ENCODE measurements at regions not wholly inside any gene's neighbourhood (a gene's known extent, or its start where the extent isn't known, plus 50 kb on each side); places are given as distances from the start of the nearest gene placed in this dataset.
"Not testable (repeated sequence)": the region's sequence is repeated elsewhere in the genome, so short reads cannot be mapped to it uniquely, and the experiment has no call there.

GRCh38 chr7:65683362-65683761 lies 189.5 kb upstream of the VKORC1L1 start:
- not testable (repeated sequence) for H3K4me1 ChIP-seq (ENCODE audit: control insufficient read depth, insufficient read depth, low read length, poor library complexity, severe bottlenecking); H3K27ac ChIP-seq (ENCODE audit: low read depth, low read length, severe bottlenecking); H3K4me3 ChIP-seq (ENCODE audit: extremely low read depth, insufficient read depth, low read length, poor library complexity, severe bottlenecking); H3K9me3 ChIP-seq (ENCODE audit: control insufficient read depth, low read length); H3K36me3 ChIP-seq (ENCODE audit: control insufficient read depth, insufficient read depth, low read length)
- WGBS, 2 experiments (ENCODE audit: insufficient coverage in 2 of 2) = 100% methylated on average over 3 of the region's 6 CpGs; no CpG with 5 or more reads in 1 of the 2 experiments

GRCh38 chr7:65699026-65699714 lies 173.7 kb upstream of the VKORC1L1 start:
- WGBS, 2 experiments (ENCODE audit: insufficient coverage in 2 of 2) = no CpG with 5 or more reads among the region's 5 CpGs
- not testable (repeated sequence) for H3K4me3 ChIP-seq (ENCODE audit: extremely low read depth, insufficient read depth, low read length, poor library complexity, severe bottlenecking); H3K36me3 ChIP-seq (ENCODE audit: control insufficient read depth, insufficient read depth, low read length); H3K27ac ChIP-seq (ENCODE audit: low read depth, low read length, severe bottlenecking); H3K9me3 ChIP-seq (ENCODE audit: control insufficient read depth, low read length); H3K4me1 ChIP-seq (ENCODE audit: control insufficient read depth, insufficient read depth, low read length, poor library complexity, severe bottlenecking)

- not testable (repeated sequence) for H3K27ac ChIP-seq (ENCODE audit: low read depth, low read length, severe bottlenecking); H3K36me3 ChIP-seq (ENCODE audit: control insufficient read depth, insufficient read depth, low read length); H3K4me3 ChIP-seq (ENCODE audit: extremely low read depth, insufficient read depth, low read length, poor library complexity, severe bottlenecking); H3K9me3 ChIP-seq (ENCODE audit: control insufficient read depth, low read length); H3K4me1 ChIP-seq (ENCODE audit: control insufficient read depth, insufficient read depth, low read length, poor library complexity, severe bottlenecking)
- WGBS, 2 experiments (ENCODE audit: insufficient coverage in 2 of 2) = 100% methylated on average over 1 of the region's 6 CpGs; no CpG with 5 or more reads in 1 of the 2 experiments
Observed at GRCh38 chr7:65699715-65700356, 173.0 kb upstream of the VKORC1L1 start.

- not testable (repeated sequence) for H3K4me1 ChIP-seq (ENCODE audit: control insufficient read depth, insufficient read depth, low read length, poor library complexity, severe bottlenecking); H3K36me3 ChIP-seq (ENCODE audit: control insufficient read depth, insufficient read depth, low read length); H3K4me3 ChIP-seq (ENCODE audit: extremely low read depth, insufficient read depth, low read length, poor library complexity, severe bottlenecking); H3K27ac ChIP-seq (ENCODE audit: low read depth, low read length, severe bottlenecking); H3K9me3 ChIP-seq (ENCODE audit: control insufficient read depth, low read length)
- no CpG with 5 or more reads among the region's 4 CpGs for WGBS, 2 experiments (ENCODE audit: insufficient coverage in 2 of 2)
Observed at GRCh38 chr7:65719123-65719798, 153.6 kb upstream of the VKORC1L1 start.

- Histone ChIP-seq H3K4me1 (ENCODE audit: control insufficient read depth, insufficient read depth, low read length, poor library complexity, severe bottlenecking) (no peaks in the 10 kb centered on the region), H3K9me3 (ENCODE audit: control insufficient read depth, low read length) (no peaks in the 10 kb centered on the region), H3K4me3 (ENCODE audit: extremely low read depth, insufficient read depth, low read length, poor library complexity, severe bottlenecking) (no peak overlapping the region), H3K27ac (ENCODE audit: low read depth, low read length, severe bottlenecking) (no peak overlapping the region), H3K36me3 (ENCODE audit: control insufficient read depth, insufficient read depth, low read length) (no peaks in the 10 kb centered on the region)
- 32 to 35% methylated on average over 6 to 8 of the region's 11 CpGs for WGBS, 2 experiments (ENCODE audit: insufficient coverage in 2 of 2)
Observed at GRCh38 chr7:65722361-65722792, 150.5 kb upstream of the VKORC1L1 start.

GRCh38 chr7:65727182-65727581 lies 145.7 kb upstream of the VKORC1L1 start:
- not testable (repeated sequence) for H3K4me1 ChIP-seq (ENCODE audit: control insufficient read depth, insufficient read depth, low read length, poor library complexity, severe bottlenecking); H3K4me3 ChIP-seq (ENCODE audit: extremely low read depth, insufficient read depth, low read length, poor library complexity, severe bottlenecking)
- WGBS, 2 experiments (ENCODE audit: insufficient coverage in 2 of 2) = 93 to 100% methylated on average over 3 of the region's 4 CpGs

GRCh38 chr7:65731129-65731528 lies 141.7 kb upstream of the VKORC1L1 start:
- no peak overlapping the region for H3K27ac ChIP-seq (ENCODE audit: low read depth, low read length, severe bottlenecking)
- 58 to 73% methylated on average over 3 to 4 of the region's 7 CpGs for WGBS, 2 experiments (ENCODE audit: insufficient coverage in 2 of 2)

More at GRCh38 chr7:65727182-65727581, 145.7 kb upstream of the VKORC1L1 start:
- not testable (repeated sequence) for H3K36me3 ChIP-seq (ENCODE audit: control insufficient read depth, insufficient read depth, low read length); H3K27ac ChIP-seq (ENCODE audit: low read depth, low read length, severe bottlenecking); H3K9me3 ChIP-seq (ENCODE audit: control insufficient read depth, low read length)

GRCh38 chr7:65731562-65732035 lies 141.3 kb upstream of the VKORC1L1 start:
- WGBS, 2 experiments (ENCODE audit: insufficient coverage in 2 of 2) = 18 to 20% methylated on average over 26 to 27 of the region's 27 CpGs
- no peaks in the 10 kb centered on the region for H3K9me3 ChIP-seq (ENCODE audit: control insufficient read depth, low read length)
- H3K36me3 ChIP-seq (ENCODE audit: control insufficient read depth, insufficient read depth, low read length) = no peaks in the 10 kb centered on the region

More at GRCh38 chr7:65731129-65731528, 141.7 kb upstream of the VKORC1L1 start:
- Histone ChIP-seq H3K36me3 (ENCODE audit: control insufficient read depth, insufficient read depth, low read length) (no peaks in the 10 kb centered on the region), H3K4me1 (ENCODE audit: control insufficient read depth, insufficient read depth, low read length, poor library complexity, severe bottlenecking) (no peaks in the 10 kb centered on the region), H3K4me3 (ENCODE audit: extremely low read depth, insufficient read depth, low read length, poor library complexity, severe bottlenecking) (no peak overlapping the region), H3K9me3 (ENCODE audit: control insufficient read depth, low read length) (no peaks in the 10 kb centered on the region)

GRCh38 chr7:65744406-65744805 lies 128.5 kb upstream of the VKORC1L1 start:
- H3K9me3 ChIP-seq (ENCODE audit: control insufficient read depth, low read length) = no peaks in the 10 kb centered on the region
- peaks cover 4% of the 10 kb centered on the region for H3K36me3 ChIP-seq (ENCODE audit: control insufficient read depth, insufficient read depth, low read length)
- H3K27ac ChIP-seq (ENCODE audit: low read depth, low read length, severe bottlenecking) = no peak overlapping the region
- H3K4me3 ChIP-seq (ENCODE audit: extremely low read depth, insufficient read depth, low read length, poor library complexity, severe bottlenecking) = no peak overlapping the region
- WGBS, 2 experiments (ENCODE audit: insufficient coverage in 2 of 2) = 83 to 100% methylated on average over 1 of the region's 2 CpGs
- no peaks in the 10 kb centered on the region for H3K4me1 ChIP-seq (ENCODE audit: control insufficient read depth, insufficient read depth, low read length, poor library complexity, severe bottlenecking)

More at GRCh38 chr7:65731562-65732035, 141.3 kb upstream of the VKORC1L1 start:
- Histone ChIP-seq H3K27ac (ENCODE audit: low read depth, low read length, severe bottlenecking) (no peak overlapping the region), H3K4me1 (ENCODE audit: control insufficient read depth, insufficient read depth, low read length, poor library complexity, severe bottlenecking) (no peaks in the 10 kb centered on the region), H3K4me3 (ENCODE audit: extremely low read depth, insufficient read depth, low read length, poor library complexity, severe bottlenecking) (peak overlapping the region; percentile 19)

GRCh38 chr7:65746398-65746669 lies 126.5 kb upstream of the VKORC1L1 start:
- Histone ChIP-seq H3K36me3 (ENCODE audit: control insufficient read depth, insufficient read depth, low read length) (no peaks in the 10 kb centered on the region), H3K27ac (ENCODE audit: low read depth, low read length, severe bottlenecking) (no peak overlapping the region), H3K9me3 (ENCODE audit: control insufficient read depth, low read length) (no peaks in the 10 kb centered on the region), H3K4me1 (ENCODE audit: control insufficient read depth, insufficient read depth, low read length, poor library complexity, severe bottlenecking) (no peaks in the 10 kb centered on the region), H3K4me3 (ENCODE audit: extremely low read depth, insufficient read depth, low read length, poor library complexity, severe bottlenecking) (no peak overlapping the region)
- 94 to 95% methylated on average over 2 to 3 of the region's 3 CpGs for WGBS, 2 experiments (ENCODE audit: insufficient coverage in 2 of 2)

GRCh38 chr7:65749039-65749438 lies 123.8 kb upstream of the VKORC1L1 start:
- WGBS, 2 experiments (ENCODE audit: insufficient coverage in 2 of 2) = 94 to 100% methylated on average over 2 to 4 of the region's 4 CpGs
- no peak overlapping the region for H3K27ac ChIP-seq (ENCODE audit: low read depth, low read length, severe bottlenecking)
- H3K4me3 ChIP-seq (ENCODE audit: extremely low read depth, insufficient read depth, low read length, poor library complexity, severe bottlenecking) = no peak overlapping the region
- H3K36me3 ChIP-seq (ENCODE audit: control insufficient read depth, insufficient read depth, low read length) = peaks cover 9% of the 10 kb centered on the region
- H3K4me1 ChIP-seq (ENCODE audit: control insufficient read depth, insufficient read depth, low read length, poor library complexity, severe bottlenecking) = no peaks in the 10 kb centered on the region
- H3K9me3 ChIP-seq (ENCODE audit: control insufficient read depth, low read length) = no peaks in the 10 kb centered on the region
